BJ (cell line): ENCODE measurements at regions not wholly inside any gene's neighbourhood (a gene's known extent, or its start where the extent isn't known, plus 50 kb on each side); places are given as distances from the start of the nearest gene placed in this dataset.

ENCODE experiments used
- CTCF ChIA-PET: fragments of 350-600 bp; formaldehyde crosslinking; extraction: SDS; loops from one replicate; lab custom pipeline; 2021; ENCODE audit warnings: antibody characterized with exemption, inconsistent platforms; lab: Yijun Ruan, JAX
- POLR2A ChIA-PET: fragments of 300-600 bp; sonication (Branson Sonifier 250); formaldehyde crosslinking; extraction: SDS; loops from one replicate; lab custom pipeline; 2021; ENCODE audit warnings: antibody characterized with exemption; lab: Charles Lee
- DNase-seq: peaks from one replicate; pipeline ENCODE4 v3.0.0-alpha.2; 2011; ENCODE audit warnings: low read depth
- H3K27me3 ChIP-seq: 2 replicates; pipeline ENCODE4 v1.6.0; 2011; ENCODE audit warnings: low read length; ENCODE audit not compliant: control insufficient read depth, insufficient read depth
- H3K36me3 ChIP-seq: 2 replicates; pipeline ENCODE4 v1.5.1; 2011; ENCODE audit warnings: low read length; ENCODE audit not compliant: control insufficient read depth, insufficient read depth
- H3K4me3 ChIP-seq: 2 replicates; pipeline ENCODE4 v1.5.1; 2011; ENCODE audit warnings: low read depth, mild to moderate bottlenecking, control low read depth, low read length
- TF ChIP-seq, protein P1 (sequence below): IDR thresholded peaks from 2 replicates; pipeline ENCODE4 v1.5.1; 2011; ENCODE audit warnings: low read depth, mild to moderate bottlenecking, control low read depth, inconsistent platforms, low read length, moderate library complexity; ENCODE audit not compliant: insufficient read depth

DNA sequence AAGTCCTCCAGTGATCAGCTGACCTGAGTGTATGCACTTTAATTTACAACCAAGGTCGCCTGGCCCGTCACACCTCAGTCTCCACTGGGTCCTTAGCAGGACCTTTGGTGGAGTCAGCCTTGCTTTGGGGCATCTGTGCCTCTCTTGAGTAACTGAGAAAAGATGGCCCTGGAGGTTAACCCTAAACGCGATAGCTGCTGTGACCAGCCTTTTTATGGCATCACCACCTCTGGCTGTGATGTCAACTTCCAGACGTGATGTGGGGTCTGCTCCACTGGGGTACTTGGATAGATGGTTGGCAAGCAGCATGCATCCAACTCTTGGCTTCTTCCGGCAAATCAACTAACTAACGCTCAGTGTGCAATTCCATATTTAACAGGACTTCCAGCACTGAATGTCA is 122.8 kb upstream of the RTL1 start:
- H3K36me3 ChIP-seq: peaks cover 24% of the 10 kb centered on the region
- no peak for DNase-seq
- ChIA-PET POLR2A (no interaction called here), CTCF (no interaction called here)
- TF ChIP-seq, protein P1, sequence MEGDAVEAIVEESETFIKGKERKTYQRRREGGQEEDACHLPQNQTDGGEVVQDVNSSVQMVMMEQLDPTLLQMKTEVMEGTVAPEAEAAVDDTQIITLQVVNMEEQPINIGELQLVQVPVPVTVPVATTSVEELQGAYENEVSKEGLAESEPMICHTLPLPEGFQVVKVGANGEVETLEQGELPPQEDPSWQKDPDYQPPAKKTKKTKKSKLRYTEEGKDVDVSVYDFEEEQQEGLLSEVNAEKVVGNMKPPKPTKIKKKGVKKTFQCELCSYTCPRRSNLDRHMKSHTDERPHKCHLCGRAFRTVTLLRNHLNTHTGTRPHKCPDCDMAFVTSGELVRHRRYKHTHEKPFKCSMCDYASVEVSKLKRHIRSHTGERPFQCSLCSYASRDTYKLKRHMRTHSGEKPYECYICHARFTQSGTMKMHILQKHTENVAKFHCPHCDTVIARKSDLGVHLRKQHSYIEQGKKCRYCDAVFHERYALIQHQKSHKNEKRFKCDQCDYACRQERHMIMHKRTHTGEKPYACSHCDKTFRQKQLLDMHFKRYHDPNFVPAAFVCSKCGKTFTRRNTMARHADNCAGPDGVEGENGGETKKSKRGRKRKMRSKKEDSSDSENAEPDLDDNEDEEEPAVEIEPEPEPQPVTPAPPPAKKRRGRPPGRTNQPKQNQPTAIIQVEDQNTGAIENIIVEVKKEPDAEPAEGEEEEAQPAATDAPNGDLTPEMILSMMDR: no peak
- no peaks in the 10 kb centered on the region for H3K27me3 ChIP-seq
- H3K4me3 ChIP-seq: no peak overlapping the region

DNA sequence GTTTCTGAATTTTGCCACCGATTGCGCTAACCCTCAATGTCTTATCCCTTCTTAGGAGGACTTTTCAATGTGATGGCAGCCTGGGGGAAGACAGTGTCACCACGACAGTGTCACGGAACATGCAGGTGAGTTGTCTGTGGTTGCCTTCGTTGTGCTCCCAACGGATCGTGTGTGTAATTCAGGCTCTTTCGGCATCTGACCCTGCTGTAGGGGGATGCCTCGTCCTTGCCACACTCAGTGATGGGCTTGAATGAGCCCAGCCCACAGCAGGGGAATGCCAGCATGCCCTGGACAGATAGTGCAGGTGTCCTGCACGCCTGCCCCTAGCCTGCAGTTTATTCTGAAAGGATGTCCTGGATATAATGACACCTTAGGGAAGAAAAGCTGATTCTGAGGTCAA is 123.8 kb upstream of the RTL1 start:
- TF ChIP-seq, protein P1: no peak
- H3K27me3 ChIP-seq: no peaks in the 10 kb centered on the region
- ChIA-PET CTCF (no interaction called here), POLR2A (no interaction called here)
- H3K4me3 ChIP-seq: no peak overlapping the region
- H3K36me3 ChIP-seq: peaks cover 26% of the 10 kb centered on the region
- no peak for DNase-seq

DNA sequence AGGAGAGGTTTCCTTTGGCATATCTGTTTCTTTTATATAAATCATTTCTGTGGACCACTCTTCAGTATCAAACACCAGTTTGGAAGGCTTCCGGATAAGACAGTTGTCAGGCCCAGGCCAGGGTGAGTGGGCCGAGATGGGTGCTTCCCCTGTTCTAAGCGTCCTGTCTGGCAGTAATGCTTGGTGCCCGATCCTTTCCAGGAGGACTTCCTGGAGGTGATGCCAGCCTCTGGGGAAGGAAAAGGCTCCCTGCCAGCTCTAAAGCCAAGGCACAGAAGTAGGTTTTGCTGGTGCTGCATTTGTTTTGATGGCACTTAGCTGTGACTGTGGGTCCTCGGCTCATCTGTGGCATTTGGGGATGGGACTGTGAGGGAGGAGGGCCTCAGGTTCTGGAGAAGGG is 124.4 kb upstream of the RTL1 start:
- peaks cover 27% of the 10 kb centered on the region for H3K36me3 ChIP-seq
- POLR2A ChIA-PET: no interaction called here
- no peak overlapping the region for H3K4me3 ChIP-seq
- no peaks in the 10 kb centered on the region for H3K27me3 ChIP-seq
- no peak for DNase-seq
- CTCF ChIA-PET: no interaction called here
- TF ChIP-seq, protein P1: no peak

DNA sequence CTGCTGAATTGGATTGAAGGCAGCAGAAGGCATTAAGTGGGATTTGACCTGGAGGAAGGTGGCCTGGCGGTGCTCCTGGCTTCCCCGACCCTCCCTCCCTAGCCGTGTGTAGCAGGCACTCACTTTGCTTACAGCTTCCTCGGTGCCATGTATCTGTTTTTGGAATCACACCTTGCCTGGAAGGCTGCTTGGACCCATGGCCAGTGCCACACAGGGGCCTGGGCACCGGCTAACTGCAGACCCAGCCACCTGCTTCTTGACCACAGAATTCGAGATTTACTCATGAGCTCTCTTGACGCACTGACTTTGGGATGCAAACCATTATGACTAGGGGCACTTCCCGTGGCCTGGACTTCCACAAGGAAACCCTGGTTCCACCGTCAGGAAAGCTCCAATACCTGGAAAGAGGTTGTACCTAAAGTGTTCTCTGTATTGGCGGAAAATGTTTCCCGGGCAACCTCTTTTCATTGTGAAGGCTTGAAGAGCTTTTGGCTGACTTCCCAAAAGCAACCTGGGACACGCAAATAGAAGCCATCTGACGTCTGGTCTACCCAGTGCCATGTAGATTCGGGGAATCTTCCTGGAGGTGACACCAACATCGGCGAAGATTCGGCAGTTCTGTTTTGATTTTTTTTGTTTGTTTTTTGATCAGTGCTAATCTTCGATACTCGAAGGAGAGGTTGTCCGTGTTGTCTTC is 125.6 kb upstream of the RTL1 start:
- no peak overlapping the region for H3K4me3 ChIP-seq
- ChIA-PET CTCF (no interaction called here), POLR2A (no interaction called here)
- no peaks in the 10 kb centered on the region for H3K27me3 ChIP-seq
- TF ChIP-seq, protein P1: no peak
- no peak for DNase-seq
- peaks cover 30% of the 10 kb centered on the region for H3K36me3 ChIP-seq

DNA sequence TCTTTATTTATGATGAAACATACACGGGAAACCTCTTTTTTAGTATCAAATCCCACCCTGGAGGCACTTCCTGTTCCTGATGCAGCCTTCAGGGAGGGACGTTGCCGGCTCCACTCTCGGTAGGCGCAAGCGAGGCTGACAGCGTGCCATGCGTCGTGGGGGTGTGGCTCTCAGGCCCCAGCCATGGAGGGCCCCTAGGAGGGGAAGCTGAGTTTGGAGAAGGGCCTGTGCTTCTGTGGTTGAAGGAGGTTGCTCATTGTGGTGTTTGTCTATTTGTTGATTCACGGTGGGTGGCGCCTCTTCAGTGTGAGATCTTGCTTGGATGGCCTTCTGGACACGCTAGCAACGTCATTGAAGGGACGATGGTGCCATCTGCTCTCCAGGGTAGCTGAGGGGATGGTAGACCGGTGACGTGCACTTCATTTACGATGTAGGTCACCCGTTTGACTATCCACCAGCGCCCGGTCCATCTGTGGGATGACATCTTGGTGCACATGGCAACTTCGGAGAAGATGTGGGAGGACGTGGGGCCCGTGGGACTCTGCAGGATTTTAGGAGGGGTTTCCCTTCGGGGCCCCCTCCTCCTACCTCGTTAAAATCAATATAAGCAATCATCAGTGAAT is 126.3 kb upstream of the RTL1 start:
- ChIA-PET CTCF (no interaction called here), POLR2A (no interaction called here)
- Histone ChIP-seq H3K27me3 (no peaks in the 10 kb centered on the region), H3K36me3 (peaks cover 26% of the 10 kb centered on the region), H3K4me3 (no peak overlapping the region)
- TF ChIP-seq, protein P1: no peak
- DNase-seq: no peak
